HTR-8/SVneo (cell line): ENCODE measurements at regions not wholly inside any gene's neighbourhood (a gene's known extent, or its start where the extent isn't known, plus 50 kb on each side); places are given as distances from the start of the nearest gene placed in this dataset.

Experiments used
- DNase-seq: peaks from one replicate; pipeline ENCODE4 v3.0.0; 2011; ENCODE audit warnings: low spot score, mixed read lengths; ENCODE audit not compliant: insufficient read length
- FAIRE-seq: peaks from 2 replicates; lab custom pipeline; 2011; peaks lifted over from hg19 to GRCh38; lab: Jason Lieb, UNC

DNA sequence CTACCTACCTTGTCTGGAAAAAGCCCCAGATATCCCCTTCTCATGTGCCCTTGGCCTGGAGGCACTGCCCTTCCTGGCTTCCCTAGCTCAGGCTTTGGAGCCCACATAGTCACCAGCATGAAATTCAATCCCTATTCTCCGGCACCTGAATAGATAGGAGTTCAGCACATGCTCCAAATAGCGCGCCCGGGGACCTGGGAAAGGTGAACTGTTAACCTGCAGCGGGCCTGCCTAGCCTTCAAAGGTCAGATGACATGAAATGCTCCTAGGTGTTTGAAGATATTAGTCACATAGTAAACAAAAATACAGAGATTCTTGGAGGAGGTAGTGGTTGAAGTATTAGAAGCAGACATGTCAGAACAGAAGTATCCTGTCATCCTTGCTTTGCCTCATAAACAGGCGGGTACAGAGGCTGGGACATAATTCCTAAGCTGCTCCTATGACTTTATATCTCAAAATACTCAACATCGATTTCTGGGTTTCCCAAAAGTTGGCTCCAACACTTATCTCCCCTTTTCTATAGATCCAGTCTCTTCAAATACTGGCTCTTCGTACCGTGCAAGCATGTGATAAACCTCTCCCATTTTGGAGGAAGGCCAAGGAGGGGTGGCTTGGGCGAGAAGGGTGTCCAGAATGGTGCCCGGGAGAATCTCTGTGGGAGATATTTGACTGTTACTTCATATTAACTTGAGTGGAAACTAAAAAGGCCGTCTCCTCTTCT lies 88.0 kb upstream of the ANKH start:
- no peak for DNase-seq
- no peak for FAIRE-seq

DNA sequence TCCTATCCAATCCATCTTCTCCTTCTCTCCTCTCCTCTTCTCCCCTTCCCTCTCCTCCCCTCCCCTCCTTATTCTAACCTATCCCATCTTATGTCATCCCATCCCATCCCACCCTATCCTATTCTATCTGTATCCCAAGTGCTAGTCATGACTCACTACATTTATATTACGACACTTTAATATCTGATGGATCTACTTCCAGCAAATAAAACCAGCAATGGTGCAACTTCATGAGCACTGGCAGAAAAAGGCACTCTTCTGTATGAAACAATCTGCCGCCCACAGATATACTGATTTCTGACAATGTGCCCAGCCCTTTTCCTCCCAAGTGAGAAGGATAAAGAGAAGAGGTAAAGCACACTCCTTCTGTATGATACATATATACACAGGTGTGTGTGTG lies 86.6 kb upstream of the ANKH start:
- FAIRE-seq (peak; percentile 42), DNase-seq (no peak)

DNA sequence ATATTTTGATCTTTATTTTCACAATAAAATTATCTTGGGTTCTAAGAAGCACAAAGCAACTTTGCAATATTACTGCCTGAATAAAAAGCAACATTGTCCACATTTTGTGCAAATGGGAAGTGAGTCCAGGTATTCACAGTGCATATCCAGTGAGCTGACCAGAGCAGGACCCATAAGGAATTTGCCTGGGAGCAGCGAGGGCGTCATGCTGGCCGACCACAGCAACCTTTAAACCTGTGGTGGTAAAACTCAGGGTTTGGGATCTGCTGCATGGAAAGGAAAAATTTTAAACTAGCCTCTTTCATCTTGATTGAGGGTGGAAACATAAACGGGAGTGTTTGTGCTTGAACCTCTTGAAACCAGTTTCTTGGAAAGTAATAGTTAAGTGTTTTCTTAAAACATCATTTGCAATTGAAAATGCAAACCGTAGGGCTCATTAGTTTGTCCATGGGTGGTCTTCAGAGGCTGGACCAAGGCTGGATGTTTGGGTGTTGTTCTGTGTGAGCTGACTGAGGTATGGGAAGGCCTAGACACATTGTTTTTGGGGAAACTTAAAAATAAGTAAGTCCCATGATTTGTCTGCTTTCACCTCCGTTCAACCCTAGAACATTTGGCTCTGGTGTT lies 85.0 kb upstream of the ANKH start:
- FAIRE-seq (no peak), DNase-seq (no peak)

DNA sequence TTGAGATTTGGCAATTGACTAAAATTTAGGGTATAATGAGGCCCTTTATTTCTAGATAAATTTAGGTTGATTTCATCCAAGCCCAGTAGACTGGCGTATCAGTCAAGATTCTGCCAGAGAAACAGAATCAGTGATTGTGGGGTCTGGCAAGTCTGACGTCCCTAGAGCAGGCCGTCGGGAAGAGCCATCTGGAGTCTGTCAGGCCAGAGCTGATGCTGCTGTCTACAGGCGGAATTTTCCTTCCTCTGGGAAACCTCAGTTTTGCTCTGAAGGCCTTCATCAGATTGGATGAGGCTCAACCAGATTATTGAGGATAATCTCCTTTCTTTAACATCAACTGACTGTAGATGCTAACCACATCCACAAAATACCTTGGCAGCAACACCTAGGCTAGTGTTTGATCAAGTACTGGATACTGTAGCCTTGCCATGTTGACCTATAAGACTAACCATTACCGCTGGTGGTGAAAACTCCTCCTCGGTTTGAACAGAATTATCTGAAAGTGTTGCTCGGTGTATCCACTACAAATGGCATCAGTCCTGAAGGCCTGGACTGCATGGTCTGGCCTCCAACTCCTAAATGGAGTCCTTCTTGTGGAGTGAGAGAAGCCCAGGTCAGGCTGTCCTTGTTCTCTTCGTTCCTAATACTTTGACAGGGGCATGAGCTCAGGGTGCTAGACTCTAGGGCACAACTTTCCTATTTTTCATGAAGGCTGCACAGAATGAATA lies 83.2 kb upstream of the ANKH start:
- FAIRE-seq (no peak), DNase-seq (no peak)

DNA sequence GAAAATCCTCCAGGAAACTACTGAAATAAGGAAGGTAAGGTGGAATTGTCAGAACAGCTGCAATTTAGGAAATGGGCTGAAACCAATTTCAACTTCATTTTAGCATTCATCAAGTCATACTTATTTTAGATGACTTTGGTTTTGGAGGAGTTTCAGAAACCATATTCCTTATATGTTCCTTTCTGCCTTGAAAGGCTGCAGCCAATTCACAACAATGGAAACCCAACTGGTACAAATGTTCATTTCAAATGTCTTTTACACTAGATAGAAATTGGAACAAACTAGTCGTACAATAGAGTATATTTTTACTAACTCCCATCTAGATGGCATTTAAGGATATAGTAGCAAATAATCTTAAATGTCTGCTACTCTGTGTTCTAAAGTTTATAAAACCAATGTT lies 82.6 kb upstream of the ANKH start:
- DNase-seq (no peak), FAIRE-seq (no peak)

DNA sequence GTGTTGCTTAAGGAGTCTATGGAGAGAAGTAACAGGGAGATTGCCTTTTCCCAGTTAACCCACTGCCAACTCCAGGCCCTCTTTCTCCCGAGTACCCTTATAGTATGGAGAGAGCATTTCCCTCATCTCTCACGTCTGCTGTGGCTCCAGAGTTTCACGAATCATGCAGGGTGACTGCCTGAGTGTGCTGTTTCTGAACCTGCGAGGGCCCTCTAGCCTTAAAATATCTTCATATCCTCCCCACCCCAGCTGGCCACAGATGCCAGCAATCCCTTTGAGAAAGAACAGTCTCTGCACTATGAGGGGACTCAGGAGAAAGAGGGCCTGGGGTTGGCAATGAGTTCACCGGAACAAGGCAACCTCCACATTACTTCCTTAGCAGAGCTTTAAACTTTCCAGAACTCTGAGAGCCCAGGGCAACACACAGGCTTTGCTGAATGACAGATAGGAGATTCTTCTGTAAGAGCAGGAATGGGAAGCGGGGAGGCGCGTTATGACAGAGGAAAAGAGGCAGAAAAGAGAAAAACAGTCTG lies 81.6 kb upstream of the ANKH start:
- no peak for DNase-seq
- no peak for FAIRE-seq

DNA sequence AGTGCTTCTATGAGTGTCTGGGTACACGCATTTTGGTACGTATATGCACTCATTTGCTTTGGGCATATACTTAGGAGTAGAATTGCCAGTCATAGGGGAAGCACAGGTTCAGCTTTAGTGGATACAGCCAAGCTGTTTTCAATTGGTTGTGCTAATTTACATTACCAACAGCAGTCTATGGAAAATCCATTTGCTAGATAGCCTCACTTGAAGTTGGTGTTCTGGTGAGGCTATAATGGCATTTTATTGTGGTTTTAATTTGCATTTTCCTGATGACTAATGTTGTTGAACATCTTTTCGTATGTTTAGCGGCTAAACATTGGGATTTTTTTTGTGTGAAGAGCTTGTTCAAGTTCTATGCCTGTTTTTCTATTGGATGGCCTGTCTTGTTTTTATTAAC lies 76.8 kb upstream of the ANKH start:
- no peak for FAIRE-seq

DNA sequence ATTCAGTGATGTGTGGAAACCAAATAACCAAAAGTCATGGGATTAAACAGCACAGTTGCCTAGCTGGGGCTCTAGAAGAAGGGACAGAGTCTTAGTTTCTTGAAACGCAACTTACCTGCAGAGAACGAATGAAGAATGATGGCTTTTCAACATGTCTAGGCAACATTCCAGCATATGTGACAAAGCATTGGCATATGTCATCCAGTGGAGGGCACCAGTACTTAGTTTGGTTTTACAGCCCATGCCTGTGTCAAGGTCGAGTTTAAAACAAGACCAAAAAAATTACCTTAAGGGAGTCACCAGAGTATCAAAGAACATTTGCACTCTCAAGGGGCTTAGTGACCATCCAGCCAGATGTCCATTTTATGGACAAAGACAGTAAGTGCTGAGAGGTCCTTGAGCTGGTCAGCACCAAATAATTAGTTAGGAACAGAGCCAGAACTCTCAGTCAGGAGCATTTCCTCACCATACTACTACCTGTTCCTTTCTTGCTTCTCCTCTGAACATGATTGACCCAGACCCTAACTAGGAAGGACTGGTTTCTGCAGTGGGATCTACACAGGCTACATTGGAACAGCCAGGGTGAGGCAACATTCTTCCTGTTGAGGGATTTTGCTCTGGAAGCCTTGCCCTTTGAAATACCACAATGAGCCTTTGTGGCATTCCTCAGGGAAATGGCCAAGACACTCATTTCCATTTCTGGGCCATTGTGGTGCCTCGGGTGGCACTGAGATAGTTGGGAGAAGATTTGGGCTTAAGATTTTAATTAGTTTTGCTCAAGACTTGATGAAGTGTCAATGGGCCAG lies 75.4 kb upstream of the ANKH start:
- FAIRE-seq (peak; percentile 96), DNase-seq (peak; percentile 54)

More for the DNA sequence above, 76.8 kb upstream of the ANKH start:
- DNase-seq: no peak

DNA sequence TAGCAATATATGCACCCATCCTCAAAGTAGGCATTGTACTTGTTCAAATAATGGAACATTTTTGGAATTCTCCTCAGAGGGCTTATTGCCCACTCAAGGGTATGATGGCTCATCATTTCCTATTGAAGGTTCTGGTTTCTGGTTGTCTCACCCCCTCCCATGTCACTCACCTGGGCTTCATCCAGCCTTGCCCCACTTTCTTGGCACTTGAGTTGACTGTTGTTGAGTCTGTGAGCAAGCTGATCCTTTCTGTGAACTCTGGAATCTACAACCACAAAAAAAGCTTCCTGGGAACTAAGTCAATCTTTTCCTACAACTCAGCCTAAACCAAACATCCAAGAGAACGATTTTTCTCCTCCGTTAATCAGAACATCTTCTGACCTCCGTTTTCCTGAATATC lies 73.9 kb upstream of the ANKH start:
- DNase-seq (no peak), FAIRE-seq (no peak)

DNA sequence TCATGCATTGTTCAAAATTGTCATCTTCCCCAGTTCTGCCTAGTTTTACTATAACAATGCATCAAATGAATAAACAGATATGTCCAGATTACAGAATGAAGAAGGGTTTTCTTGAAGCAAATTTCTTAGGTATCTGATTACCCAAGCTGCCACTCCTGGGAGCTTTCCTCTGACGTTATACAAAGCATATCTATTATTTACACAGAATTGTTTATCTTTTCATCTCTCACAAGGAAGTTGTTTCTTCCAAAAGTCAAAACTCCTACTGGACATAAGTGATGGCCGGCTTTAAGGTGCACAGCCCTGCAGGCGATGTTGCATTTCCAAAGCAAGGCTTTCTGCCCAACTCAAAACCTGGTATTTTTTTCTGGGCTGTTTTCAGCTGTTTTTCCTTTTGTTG lies 73.4 kb upstream of the ANKH start:
- FAIRE-seq (no peak), DNase-seq (no peak)

DNA sequence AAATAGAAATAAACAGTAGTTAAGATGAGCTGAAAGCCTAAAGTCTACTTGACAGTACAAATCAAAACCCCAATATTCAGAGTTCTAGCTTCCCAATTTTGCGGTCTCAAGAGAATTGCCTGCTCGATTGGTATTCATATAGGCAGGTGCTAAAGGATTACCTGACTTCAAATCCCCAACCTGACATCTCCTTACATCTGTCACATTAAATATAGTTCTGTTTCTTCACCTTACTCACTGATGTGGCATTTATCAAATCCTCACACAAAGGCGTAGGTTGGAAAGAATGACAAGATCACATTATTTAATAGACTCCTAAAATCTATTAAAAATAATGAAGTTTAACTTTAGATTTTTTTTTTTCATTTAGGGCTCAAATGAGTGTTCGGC lies 72.8 kb upstream of the ANKH start:
- no peak for DNase-seq
- no peak for FAIRE-seq

DNA sequence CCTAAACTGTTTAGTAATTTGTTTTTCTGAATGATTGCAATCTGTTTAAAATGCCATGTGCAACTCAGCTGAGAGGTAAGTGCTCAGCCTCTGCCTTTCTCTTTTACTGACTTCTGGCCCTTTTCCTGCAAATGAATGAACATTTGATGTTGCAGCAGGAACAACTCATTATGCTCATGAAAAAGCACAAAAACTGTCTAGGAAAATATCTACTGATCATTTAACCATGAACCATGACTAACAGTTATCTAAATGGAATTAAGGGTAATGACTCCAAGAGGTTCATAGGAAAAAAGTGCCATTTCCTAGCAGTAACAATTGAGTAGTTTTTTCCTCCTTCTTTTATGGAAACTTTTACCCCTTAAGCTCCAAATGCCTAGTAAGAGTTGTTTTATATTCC lies 70.6 kb upstream of the ANKH start:
- FAIRE-seq: no peak
- no peak for DNase-seq

DNA sequence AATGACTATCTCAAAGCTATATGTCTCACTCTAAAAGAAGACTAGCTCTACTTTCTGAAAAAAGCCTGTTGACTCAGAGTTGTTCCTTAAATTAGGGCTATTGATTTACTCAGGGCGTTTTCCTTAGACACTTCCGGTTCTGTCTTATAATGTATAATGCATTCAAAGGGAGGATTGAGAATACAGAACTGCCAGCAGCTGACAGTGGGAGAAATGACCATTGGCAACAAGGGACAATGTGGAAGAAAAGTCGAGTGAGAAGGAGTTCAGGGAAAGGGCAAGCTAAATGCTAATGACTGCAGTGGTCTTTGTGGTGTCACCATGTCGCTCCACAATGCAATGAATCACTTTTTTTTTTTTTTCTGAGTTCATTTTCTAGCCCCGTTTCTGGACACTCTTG lies 65.7 kb upstream of the ANKH start:
- no peak for DNase-seq

DNA sequence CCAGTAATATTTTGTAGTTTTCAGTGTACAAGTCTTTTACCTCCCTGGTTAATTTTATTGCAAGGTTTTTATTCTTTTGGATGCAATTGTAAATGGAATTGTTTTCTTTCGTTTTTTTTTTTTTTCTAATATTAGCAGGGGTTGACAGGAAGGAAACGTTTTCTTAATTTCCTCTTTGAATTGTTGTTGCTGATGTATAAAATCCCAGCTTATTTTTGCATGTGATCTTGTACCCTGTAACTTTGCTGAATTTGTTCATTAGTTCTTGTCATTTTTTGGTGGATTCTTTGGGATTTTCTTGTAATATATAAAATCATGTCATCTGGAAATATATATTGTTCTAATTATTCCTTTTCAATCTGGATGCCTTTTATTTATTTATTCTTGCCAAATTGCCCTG lies 65.0 kb upstream of the ANKH start:
- DNase-seq (no peak), FAIRE-seq (no peak)

More for the DNA sequence above, 65.7 kb upstream of the ANKH start:
- FAIRE-seq: no peak

DNA sequence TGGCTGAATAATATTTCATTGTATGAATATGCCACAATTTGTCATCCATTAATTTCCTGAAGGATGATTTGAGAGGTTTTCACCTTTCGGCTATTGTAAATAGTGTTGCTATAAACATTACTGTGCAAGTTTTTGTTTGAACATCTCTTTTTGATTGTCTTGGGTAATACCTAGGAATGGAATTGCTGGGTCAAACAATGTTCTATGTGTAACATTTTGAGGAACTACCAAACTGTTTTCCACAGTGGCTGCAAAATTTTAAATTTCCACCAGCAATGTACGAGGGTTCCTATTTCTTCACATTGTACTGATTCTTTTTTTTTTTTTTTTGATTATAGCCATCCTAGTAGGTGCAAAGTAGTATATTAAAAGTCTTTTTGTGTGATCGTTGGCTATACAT lies 63.8 kb upstream of the ANKH start:
- FAIRE-seq (no peak), DNase-seq (no peak)

DNA sequence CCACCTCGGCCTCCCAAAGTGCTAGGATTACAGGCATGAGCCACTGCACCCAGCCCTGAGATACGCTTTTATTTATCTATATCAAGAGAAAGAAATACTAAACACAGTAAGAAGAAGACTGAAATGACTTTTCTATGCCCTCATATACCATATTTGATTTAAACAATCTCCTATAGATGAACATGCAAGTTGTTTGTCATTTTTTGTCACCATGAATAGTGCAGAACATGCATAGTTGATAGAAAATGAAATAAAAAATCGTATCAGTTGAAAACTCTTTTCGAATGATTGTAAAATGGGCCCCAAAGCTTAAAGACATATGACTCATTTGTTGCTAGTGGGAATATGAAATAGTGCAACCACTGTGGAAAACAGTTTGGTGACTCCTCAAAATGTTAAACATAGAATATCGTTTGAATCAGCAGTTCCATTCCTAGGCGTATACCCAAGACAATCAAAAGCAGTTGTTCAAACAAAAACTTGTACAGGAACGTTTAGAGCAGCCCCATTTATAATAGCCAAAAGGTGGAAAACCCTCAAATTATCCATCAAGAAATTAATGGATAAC lies 61.4 kb upstream of the ANKH start:
- DNase-seq: no peak

DNA sequence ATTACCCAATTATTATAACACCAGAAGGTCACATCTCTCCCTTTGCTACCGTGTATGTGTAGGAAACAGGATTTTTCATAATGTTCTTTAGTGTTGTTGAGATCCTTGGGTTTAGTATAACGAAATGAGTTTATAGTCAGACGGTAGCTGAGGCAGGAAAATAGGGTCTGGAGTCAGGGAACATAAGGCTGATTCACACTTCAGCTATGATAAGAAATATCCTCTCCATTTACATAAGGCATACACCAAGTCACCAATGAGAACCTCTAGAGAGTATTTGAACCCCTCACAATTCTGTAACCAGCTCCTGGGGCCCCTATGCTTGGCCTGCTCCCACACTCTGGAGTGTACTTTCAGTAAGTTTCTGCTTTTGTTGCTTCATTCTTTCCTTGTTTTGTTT lies 58.9 kb upstream of the ANKH start:
- FAIRE-seq: no peak
- no peak for DNase-seq

More for the DNA sequence above, 61.4 kb upstream of the ANKH start:
- no peak for FAIRE-seq

DNA sequence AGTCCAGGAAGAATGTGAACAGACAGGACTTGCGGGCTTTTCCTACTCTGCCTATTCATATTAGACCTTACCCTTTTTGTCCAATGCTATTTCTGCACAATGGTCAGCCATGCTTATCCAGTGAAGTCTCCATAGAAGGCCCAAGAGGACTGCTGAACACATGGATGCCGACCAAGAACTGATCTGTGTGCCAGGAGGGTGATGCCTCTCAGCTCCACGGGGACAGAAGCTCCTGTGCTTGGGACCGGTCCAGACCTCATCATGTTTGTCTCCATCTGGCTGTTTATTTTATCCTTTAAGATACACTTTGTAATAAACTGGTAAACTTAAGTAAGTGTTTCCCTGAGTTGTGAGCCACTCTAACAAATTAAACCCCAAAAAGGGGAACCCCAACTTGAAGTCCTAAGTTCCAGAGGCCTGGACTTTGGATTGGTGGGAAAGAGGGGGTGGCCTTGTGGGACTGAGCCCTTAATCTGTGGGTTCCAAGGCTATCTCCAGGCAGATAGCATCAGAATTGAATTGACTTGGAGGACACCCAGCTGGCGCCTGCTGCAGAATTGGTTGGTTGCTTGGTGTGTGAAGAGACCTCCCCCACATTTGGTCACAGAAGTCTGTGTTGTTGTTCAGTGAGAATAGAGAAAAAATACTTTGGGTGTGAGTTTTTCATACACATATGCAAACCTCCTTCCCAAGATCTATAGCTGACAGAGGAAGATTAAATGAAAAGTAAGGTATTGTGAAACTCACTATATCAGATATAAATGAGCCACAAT lies 57.9 kb upstream of the ANKH start:
- FAIRE-seq (no peak), DNase-seq (no peak)

DNA sequence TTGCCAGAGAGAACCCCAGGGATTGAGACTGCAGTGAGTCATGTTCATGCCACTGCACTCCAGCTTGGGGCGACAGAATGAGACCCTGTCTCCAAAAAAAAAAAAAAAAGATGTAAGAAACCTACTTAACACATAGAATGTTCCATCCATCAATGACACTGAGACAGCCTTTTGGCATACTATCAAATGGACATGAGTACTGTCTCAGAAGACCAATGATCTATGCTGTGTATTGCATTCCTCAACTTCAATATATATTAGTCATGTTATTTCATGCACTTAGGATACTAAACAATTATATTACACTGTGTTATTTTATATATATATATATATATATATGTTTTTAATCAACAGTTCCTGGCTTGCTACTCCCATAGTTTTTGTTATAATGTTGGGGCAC lies 57.1 kb upstream of the ANKH start:
- DNase-seq (peak; percentile 22), FAIRE-seq (no peak)
